GM23338 (cell line): ENCODE measurements at regions not wholly inside any gene's neighbourhood (a gene's known extent, or its start where the extent isn't known, plus 50 kb on each side); places are given as distances from the start of the nearest gene placed in this dataset.

ENCODE experiments used
- ATAC-seq: fragments of 200-7000 bp; cut with Tn5 transposase; 3 replicates; pipeline ENCODE4 v1.9.1; 2020
- DNase-seq: peaks from one replicate; pipeline ENCODE4 v3.0.0-alpha.2; 2015; ENCODE audit warnings: low spot score
- H2AFZ ChIP-seq: fragments of 200-600 bp; sonication (generic); 2 replicates; pipeline ENCODE4 v1.8.0; 2016; ENCODE audit warnings: antibody characterized with exemption, mild to moderate bottlenecking, moderate library complexity
- H3F3A ChIP-seq: fragments of 200-600 bp; sonication (generic); replicated peaks from 2 replicates; pipeline ENCODE4 v1.8.0; 2017; ENCODE audit warnings: antibody characterized with exemption, mixed run types, low read depth
- H3K27ac ChIP-seq: fragments of 200-600 bp; sonication (generic); 2 replicates; pipeline ENCODE4 v1.6.1; 2016; ENCODE audit warnings: low read depth
- H3K27me3 ChIP-seq: fragments of 200-600 bp; sonication (generic); 2 replicates; pipeline ENCODE4 v1.8.0; 2016; ENCODE audit warnings: mild to moderate bottlenecking, mixed run types, moderate library complexity; ENCODE audit not compliant: insufficient read depth
- H3K36me3 ChIP-seq: fragments of 200-600 bp; sonication (generic); 2 replicates; pipeline ENCODE4 v1.8.0; 2016; ENCODE audit warnings: mild to moderate bottlenecking; ENCODE audit not compliant: insufficient read depth
- H3K4me1 ChIP-seq: fragments of 200-600 bp; sonication (generic); 2 replicates; pipeline ENCODE4 v1.8.0; 2016; ENCODE audit warnings: mild to moderate bottlenecking, moderate library complexity; ENCODE audit not compliant: insufficient read depth
- H3K4me2 ChIP-seq: fragments of 200-600 bp; sonication (generic); 2 replicates; pipeline ENCODE4 v1.7.1; 2017; ENCODE audit warnings: mixed run types
- H3K4me3 ChIP-seq: fragments of 200-600 bp; sonication (generic); 2 replicates; pipeline ENCODE4 v1.6.1; 2016; ENCODE audit warnings: mixed run types
- H3K79me2 ChIP-seq: fragments of 200-600 bp; sonication (generic); replicated peaks from 2 replicates; pipeline ENCODE4 v1.8.0; 2017; ENCODE audit warnings: mild to moderate bottlenecking; ENCODE audit not compliant: insufficient read depth
- H3K9me2 ChIP-seq: fragments of 200-600 bp; sonication (generic); 2 replicates; pipeline ENCODE4 v1.8.0; 2017; ENCODE audit not compliant: insufficient read depth
- H4K20me1 ChIP-seq: fragments of 200-600 bp; sonication (generic); replicated peaks from 2 replicates; pipeline ENCODE4 v1.8.0; 2017; ENCODE audit warnings: mild to moderate bottlenecking; ENCODE audit not compliant: insufficient read depth
- H3K27ac Mint-ChIP-seq: 2 replicates; pipeline ENCODE4 v1.8.0; 2020; ENCODE audit warnings: inconsistent platforms, mild to moderate bottlenecking, moderate library complexity, mixed read lengths
- H3K27me3 Mint-ChIP-seq: 3 replicates; pipeline ENCODE4 v1.8.0; 2022; ENCODE audit warnings: low read depth, mild to moderate bottlenecking, moderate library complexity, mixed read lengths, inconsistent platforms; ENCODE audit not compliant: insufficient read depth, poor library complexity
- H3K36me3 Mint-ChIP-seq: 3 replicates; pipeline ENCODE4 v1.8.0; 2021; ENCODE audit warnings: low read depth, mild to moderate bottlenecking, inconsistent platforms, moderate library complexity, mixed read lengths
- H3K4me1 Mint-ChIP-seq: 3 replicates; pipeline ENCODE4 v1.8.0; 2020; ENCODE audit warnings: mild to moderate bottlenecking, inconsistent platforms, mixed read lengths
- H3K4me3 Mint-ChIP-seq: 3 replicates; pipeline ENCODE4 v1.8.0; 2021; ENCODE audit warnings: moderate library complexity, mild to moderate bottlenecking, inconsistent platforms, mixed read lengths
- H3K9me3 Mint-ChIP-seq: 3 replicates; pipeline ENCODE4 v1.8.0; 2020; ENCODE audit warnings: moderate library complexity, mild to moderate bottlenecking, inconsistent platforms, mixed read lengths
- CREB1 ChIP-seq: fragments of 250-450 bp; sonication (Bioruptor Pico); IDR thresholded peaks from 2 replicates; pipeline ENCODE4 v1.5.0; 2020; ENCODE audit warnings: low read depth, mild to moderate bottlenecking, moderate library complexity
- EZH2 ChIP-seq: fragments of 200-600 bp; sonication (generic); IDR thresholded peaks from one replicate; pipeline ENCODE4 v1.8.0; 2017; ENCODE audit warnings: antibody characterized with exemption, mild to moderate bottlenecking, low read depth; ENCODE audit not compliant: unreplicated experiment
- EZH2phosphoT487 ChIP-seq: fragments of 200-600 bp; sonication (generic); IDR thresholded peaks from one replicate; pipeline ENCODE4 v1.8.1; 2018; ENCODE audit warnings: antibody characterized with exemption; ENCODE audit not compliant: unreplicated experiment
- JUNB ChIP-seq: IDR thresholded peaks from one replicate; pipeline ENCODE4 v1.6.1; 2016; ENCODE audit warnings: antibody characterized with exemption; ENCODE audit not compliant: unreplicated experiment
- NANOG ChIP-seq: IDR thresholded peaks from 2 replicates; pipeline ENCODE4 v1.6.1; 2016; ENCODE audit warnings: antibody characterized with exemption, borderline replicate concordance
- POLR2AphosphoS5 ChIP-seq: IDR thresholded peaks from 2 replicates; pipeline ENCODE4 v1.6.1; 2016; ENCODE audit warnings: antibody characterized with exemption, low read depth
- STAT1 ChIP-seq: IDR thresholded peaks from one replicate; pipeline ENCODE4 v1.6.1; 2016; ENCODE audit warnings: antibody characterized with exemption; ENCODE audit not compliant: unreplicated experiment
- ZNF114 ChIP-seq: fragments of 250-450 bp; sonication (Bioruptor Pico); IDR thresholded peaks from 2 replicates; pipeline ENCODE4 v1.5.0; 2020; ENCODE audit warnings: mild to moderate bottlenecking, moderate library complexity
- ZNF331 ChIP-seq: fragments of 250-450 bp; sonication (Bioruptor Pico); IDR thresholded peaks from 2 replicates; pipeline ENCODE4 v1.5.0; 2020; ENCODE audit warnings: low read depth, mild to moderate bottlenecking, moderate library complexity
- TF ChIP-seq, protein P1 (sequence below), 2 experiments: fragments of 200-600 bp in 1 of 2; sonication (generic) in 1 of 2; conservative IDR thresholded peaks; 2 replicates each; pipeline versions ENCODE4 v1.5.1 to v1.6.1; 2016 to 2017; ENCODE audit warnings: antibody characterized with exemption in 2 of 2, low read depth in 2 of 2, mild to moderate bottlenecking in 2 of 2, moderate library complexity in 1 of 2
- TF ChIP-seq, protein P2 (sequence below): IDR thresholded peaks from 2 replicates; pipeline ENCODE4 v1.6.1; 2016; ENCODE audit warnings: antibody characterized with exemption

DNA sequence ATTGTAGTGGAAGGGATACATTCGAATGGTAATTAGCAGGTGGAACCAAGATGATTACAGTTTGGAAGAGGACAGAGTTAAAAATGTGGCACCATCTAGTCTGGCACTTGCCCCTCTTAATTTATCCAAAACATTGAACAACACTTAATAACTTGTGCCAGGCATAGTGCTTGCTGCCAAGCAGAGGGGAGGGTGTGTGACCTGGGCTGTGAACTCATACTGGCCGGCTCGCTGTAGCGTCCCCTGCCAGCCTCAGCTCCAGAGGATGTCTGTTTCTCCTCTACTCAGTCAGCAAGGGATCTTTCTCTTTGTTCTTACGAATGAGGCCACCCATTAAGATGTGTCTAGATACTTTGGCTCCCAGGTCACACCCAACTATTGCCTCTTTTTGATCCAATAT lies 179.4 kb upstream of the INHBA start:
- Histone ChIP-seq H3K4me2 (no peak overlapping the region), H3K36me3 (no peaks in the 10 kb centered on the region; the same call in 1 of the 2 replicates), H3K4me3 (no peak overlapping the region), H3K4me1 (peaks cover 4% of the 10 kb centered on the region; the same call in 1 of the 2 replicates), H3F3A (no peaks in the 10 kb centered on the region), H4K20me1 (no peaks in the 10 kb centered on the region), H3K27ac (no peak overlapping the region), H2AFZ (no peak overlapping the region), H3K9me2 (0 out of 2 replicates have a peak, but pooled peaks cover 8% of the 10 kb centered on the region), H3K79me2 (no peaks in the 10 kb centered on the region), H3K27me3 (no peaks in the 10 kb centered on the region)
- Mint-ChIP-seq H3K36me3 (no peaks in the 10 kb centered on the region), H3K27ac (no peak overlapping the region), H3K27me3 (peaks cover 2% of the 10 kb centered on the region), H3K4me3 (no peak overlapping the region), H3K4me1 (peaks cover 5% of the 10 kb centered on the region), H3K9me3 (no peaks in the 10 kb centered on the region)
- no peak for TF ChIP-seq EZH2phosphoT487
- no peak for TF ChIP-seq ZNF114 (CRISPR knock-in tag)
- no peak for TF ChIP-seq NANOG
- DNase-seq, result no peak
- no peak for ATAC-seq

DNA sequence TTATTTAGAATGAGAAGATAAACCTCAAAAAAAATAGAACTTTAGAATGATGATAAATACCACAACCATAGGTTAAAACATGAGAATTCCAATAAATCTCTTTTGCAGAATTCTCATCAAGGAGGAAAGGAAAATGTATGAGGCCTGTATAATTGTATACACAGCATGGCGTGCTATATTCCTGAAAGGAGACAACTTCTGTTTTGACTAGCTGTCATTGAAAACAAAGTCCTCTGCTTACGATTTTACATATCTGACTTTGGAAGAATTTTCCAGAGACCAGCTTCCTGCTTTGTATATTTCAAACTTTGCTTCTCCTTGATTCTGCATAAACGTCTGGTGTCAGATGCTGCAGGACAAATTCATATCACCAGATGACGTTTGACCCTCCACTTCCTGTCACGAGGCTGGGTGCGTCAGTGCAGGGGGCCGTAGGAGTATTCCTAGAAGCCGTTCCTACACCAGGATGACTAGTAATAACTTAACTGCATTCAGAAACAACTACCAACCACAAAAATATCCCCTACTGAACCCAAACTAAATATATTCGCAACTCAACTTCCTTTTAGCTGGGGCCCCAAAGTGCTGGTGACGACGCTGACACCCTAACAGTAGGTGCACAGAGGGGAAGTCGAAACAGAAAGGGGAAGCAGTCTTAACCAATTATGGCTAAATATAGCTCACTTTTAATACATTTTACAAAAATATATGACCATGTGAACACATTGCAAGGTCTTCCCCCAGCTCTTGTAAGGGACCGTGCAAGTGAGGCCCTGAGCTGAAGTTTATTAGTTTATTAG lies 178.6 kb upstream of the INHBA start:
- Histone ChIP-seq H4K20me1 (no peaks in the 10 kb centered on the region), H3F3A (no peaks in the 10 kb centered on the region), H3K27ac (no peak overlapping the region), H3K36me3 (no peaks in the 10 kb centered on the region; the same call in 1 of the 2 replicates), H2AFZ (no peak overlapping the region), H3K4me1 (peaks cover 4% of the 10 kb centered on the region; the same call in 1 of the 2 replicates), H3K79me2 (no peaks in the 10 kb centered on the region), H3K4me2 (no peak overlapping the region), H3K4me3 (no peak overlapping the region), H3K9me2 (0 out of 2 replicates have a peak, but pooled peaks cover 8% of the 10 kb centered on the region), H3K27me3 (no peaks in the 10 kb centered on the region)
- Mint-ChIP-seq H3K27me3 (peaks cover 4% of the 10 kb centered on the region), H3K4me1 (peaks cover 6% of the 10 kb centered on the region; the same call in 2 of the 3 replicates), H3K27ac (no peak overlapping the region; the same call in 1 of the 2 replicates), H3K9me3 (no peaks in the 10 kb centered on the region), H3K36me3 (no peaks in the 10 kb centered on the region), H3K4me3 (no peak overlapping the region)
- TF ChIP-seq, protein P1, sequence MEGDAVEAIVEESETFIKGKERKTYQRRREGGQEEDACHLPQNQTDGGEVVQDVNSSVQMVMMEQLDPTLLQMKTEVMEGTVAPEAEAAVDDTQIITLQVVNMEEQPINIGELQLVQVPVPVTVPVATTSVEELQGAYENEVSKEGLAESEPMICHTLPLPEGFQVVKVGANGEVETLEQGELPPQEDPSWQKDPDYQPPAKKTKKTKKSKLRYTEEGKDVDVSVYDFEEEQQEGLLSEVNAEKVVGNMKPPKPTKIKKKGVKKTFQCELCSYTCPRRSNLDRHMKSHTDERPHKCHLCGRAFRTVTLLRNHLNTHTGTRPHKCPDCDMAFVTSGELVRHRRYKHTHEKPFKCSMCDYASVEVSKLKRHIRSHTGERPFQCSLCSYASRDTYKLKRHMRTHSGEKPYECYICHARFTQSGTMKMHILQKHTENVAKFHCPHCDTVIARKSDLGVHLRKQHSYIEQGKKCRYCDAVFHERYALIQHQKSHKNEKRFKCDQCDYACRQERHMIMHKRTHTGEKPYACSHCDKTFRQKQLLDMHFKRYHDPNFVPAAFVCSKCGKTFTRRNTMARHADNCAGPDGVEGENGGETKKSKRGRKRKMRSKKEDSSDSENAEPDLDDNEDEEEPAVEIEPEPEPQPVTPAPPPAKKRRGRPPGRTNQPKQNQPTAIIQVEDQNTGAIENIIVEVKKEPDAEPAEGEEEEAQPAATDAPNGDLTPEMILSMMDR (conservative IDR thresholded peaks at IDR 0.05; ENCODE audit: low read depth in 2 of 2), result no peak
- TF ChIP-seq CREB1, result no peak
- no peak for TF ChIP-seq JUNB
- no peak for TF ChIP-seq EZH2phosphoT487
- TF ChIP-seq, protein P2, sequence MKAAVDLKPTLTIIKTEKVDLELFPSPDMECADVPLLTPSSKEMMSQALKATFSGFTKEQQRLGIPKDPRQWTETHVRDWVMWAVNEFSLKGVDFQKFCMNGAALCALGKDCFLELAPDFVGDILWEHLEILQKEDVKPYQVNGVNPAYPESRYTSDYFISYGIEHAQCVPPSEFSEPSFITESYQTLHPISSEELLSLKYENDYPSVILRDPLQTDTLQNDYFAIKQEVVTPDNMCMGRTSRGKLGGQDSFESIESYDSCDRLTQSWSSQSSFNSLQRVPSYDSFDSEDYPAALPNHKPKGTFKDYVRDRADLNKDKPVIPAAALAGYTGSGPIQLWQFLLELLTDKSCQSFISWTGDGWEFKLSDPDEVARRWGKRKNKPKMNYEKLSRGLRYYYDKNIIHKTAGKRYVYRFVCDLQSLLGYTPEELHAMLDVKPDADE, result no peak
- TF ChIP-seq STAT1, result no peak
- TF ChIP-seq ZNF114 (CRISPR knock-in tag), result no peak
- TF ChIP-seq NANOG, result no peak
- TF ChIP-seq ZNF331 (CRISPR knock-in tag), result no peak
- no peak for TF ChIP-seq POLR2AphosphoS5
- TF ChIP-seq EZH2, result no peak
- DNase-seq (no peak), ATAC-seq (no peak)
